HG03432 (cell line): ENCODE measurements at regions not wholly inside any gene's neighbourhood (a gene's known extent, or its start where the extent isn't known, plus 50 kb on each side); places are given as distances from the start of the nearest gene placed in this dataset.

Experiments used
- ATAC-seq: cut with Tn5 transposase; IDR thresholded peaks from one replicate; pipeline ENCODE4 v1.9.1; 2021; ENCODE audit warnings: mild to moderate bottlenecking, moderate library complexity; ENCODE audit not compliant: unreplicated experiment

GRCh38 chr10:29395409-29395808 lies 106.5 kb downstream of the LYZL1 start:
- no peak for ATAC-seq

- no peak for ATAC-seq
Observed at GRCh38 chr10:29397221-29397620, 108.4 kb downstream of the LYZL1 start.

GRCh38 chr10:29403208-29403607 lies 114.3 kb downstream of the LYZL1 start:
- no peak for ATAC-seq

- no peak for ATAC-seq
Observed at GRCh38 chr10:29407280-29407858, 118.5 kb downstream of the LYZL1 start.
